Myocyte (in vitro differentiated cells): ENCODE measurements at regions not wholly inside any gene's neighbourhood (a gene's known extent, or its start where the extent isn't known, plus 50 kb on each side); places are given as distances from the start of the nearest gene placed in this dataset.
"Not testable (repeated sequence)": the region's sequence is repeated elsewhere in the genome, so short reads cannot be mapped to it uniquely, and the experiment has no call there.

Experiments used
- DNase-seq: peaks from one replicate; pipeline ENCODE4 v3.0.0-alpha.2; 2012; ENCODE audit warnings: low read depth

- no peak for DNase-seq
These were observed 142.4 kb upstream of the ERCC6L2 start for GRCh38 chr9:95732802-95733688.

GRCh38 chr9:95731876-95732275 is 143.6 kb upstream of the ERCC6L2 start:
- DNase-seq, result no peak

- DNase-seq, result no peak
These were observed 145.7 kb upstream of the ERCC6L2 start for GRCh38 chr9:95729669-95730368.

GRCh38 chr9:95729046-95729445 is 146.4 kb upstream of the ERCC6L2 start:
- DNase-seq, result no peak

- DNase-seq, result no peak
These were observed 147.5 kb upstream of the ERCC6L2 start for GRCh38 chr9:95727947-95728520.

GRCh38 chr9:95726756-95727155 is 148.7 kb upstream of the ERCC6L2 start:
- DNase-seq, result peak; percentile 69

GRCh38 chr9:95725045-95725444 is 150.4 kb upstream of the ERCC6L2 start:
- no peak for DNase-seq

- DNase-seq, result no peak
These were observed 151.1 kb upstream of the ERCC6L2 start for GRCh38 chr9:95724253-95724991.

GRCh38 chr9:95722141-95722540 is 153.3 kb upstream of the ERCC6L2 start:
- DNase-seq, result no peak

- DNase-seq, result no peak
These were observed 154.4 kb upstream of the ERCC6L2 start for GRCh38 chr9:95721061-95721531.

- DNase-seq, result no peak
These were observed 155.0 kb upstream of the ERCC6L2 start for GRCh38 chr9:95720496-95720895.

GRCh38 chr9:95719354-95719753 is 156.1 kb upstream of the ERCC6L2 start:
- DNase-seq, result no peak

GRCh38 chr9:95718263-95718662 is 157.2 kb upstream of the ERCC6L2 start:
- no peak for DNase-seq

- DNase-seq, result no peak
These were observed 159.5 kb upstream of the ERCC6L2 start for GRCh38 chr9:95715868-95716435.

GRCh38 chr9:95710446-95710845 is 165.0 kb upstream of the ERCC6L2 start:
- no peak for DNase-seq

- no peak for DNase-seq
These were observed 178.8 kb upstream of the ERCC6L2 start for GRCh38 chr9:95696701-95697100.

- DNase-seq, result no peak
These were observed 174.7 kb upstream of the PTCH1 start for GRCh38 chr9:95691435-95691834.

GRCh38 chr9:95689669-95690068 is 172.9 kb upstream of the PTCH1 start:
- DNase-seq, result no peak

GRCh38 chr9:95684516-95684915 is 167.7 kb upstream of the PTCH1 start:
- no peak for DNase-seq

- DNase-seq, result not testable (repeated sequence)
These were observed 163.5 kb upstream of the PTCH1 start for GRCh38 chr9:95680306-95680705.

- no peak for DNase-seq
These were observed 163.1 kb upstream of the PTCH1 start for GRCh38 chr9:95679874-95680273.
